Gastroesophageal sphincter (tissue), 3 donors: ENCODE measurements at regions not wholly inside any gene's neighbourhood (a gene's known extent, or its start where the extent isn't known, plus 50 kb on each side); places are given as distances from the start of the nearest gene placed in this dataset.

Experiments used
- CTCF ChIP-seq, 4 experiments: fragments of 200-600 bp in 2 of 4; fragments of 450-650 bp in 2 of 4; sonication (generic) in 1 of 4; IDR thresholded peaks; one replicate each; pipeline ENCODE4 v1.5.1; 2017 to 2019; ENCODE audit warnings: antibody characterized with exemption in 4 of 4, mild to moderate bottlenecking in 2 of 4, moderate library complexity in 2 of 4
- EP300 ChIP-seq: sonication (generic); formaldehyde crosslinking; IDR thresholded peaks from one replicate; pipeline ENCODE4 v1.6.1; 2017; ENCODE audit warnings: antibody characterized with exemption, mild to moderate bottlenecking
- POLR2A ChIP-seq, 2 donors: fragments of 450-650 bp; IDR thresholded peaks; one replicate each; pipeline ENCODE4 v1.6.1; 2017; ENCODE audit warnings: antibody characterized with exemption in 2 of 2, mild to moderate bottlenecking in 2 of 2, moderate library complexity in 1 of 2
- POLR2AphosphoS5 ChIP-seq: sonication (generic); formaldehyde crosslinking; IDR thresholded peaks from one replicate; pipeline ENCODE4 v1.6.1; 2017; ENCODE audit warnings: antibody characterized with exemption

GRCh38 chr16:5906351-5906750 is 808.8 kb upstream of the EEF2KMT start:
- TF ChIP-seq POLR2A (IDR thresholded peaks at IDR 0.05) (no peak), CTCF (IDR thresholded peaks at IDR 0.05) (no peak), POLR2AphosphoS5 (no peak), EP300 (no peak)
